Fibroblast of gingiva (primary cell): ENCODE measurements at regions not wholly inside any gene's neighbourhood (a gene's known extent, or its start where the extent isn't known, plus 50 kb on each side); places are given as distances from the start of the nearest gene placed in this dataset.
"Not testable (repeated sequence)": the region's sequence is repeated elsewhere in the genome, so short reads cannot be mapped to it uniquely, and the experiment has no call there.

Experiments
- DNase-seq: peaks from one replicate; pipeline ENCODE4 v3.0.0-alpha.2; 2011; ENCODE audit warnings: low read depth

- DNase-seq = no peak
These were observed 65.6 kb downstream of the IFI44 start for GRCh38 chr1:78715181-78715661.

GRCh38 chr1:78716186-78716585, 66.6 kb downstream of the IFI44 start:
- DNase-seq = peak; percentile 55

GRCh38 chr1:78718566-78718965, 68.9 kb downstream of the IFI44 start:
- no peak for DNase-seq

- DNase-seq = no peak
These were observed 71.5 kb downstream of the IFI44 start for GRCh38 chr1:78721136-78721535.

GRCh38 chr1:78722105-78722504, 72.5 kb downstream of the IFI44 start:
- DNase-seq = peak; percentile 12

- no peak for DNase-seq
These were observed 72.9 kb downstream of the IFI44 start for GRCh38 chr1:78722521-78722920.

- DNase-seq = peak; percentile 85
These were observed 73.3 kb downstream of the IFI44 start for GRCh38 chr1:78722947-78723346.

- DNase-seq = peak; percentile 27
These were observed 77.1 kb downstream of the IFI44 start for GRCh38 chr1:78726686-78727085.

- DNase-seq = no peak
These were observed 78.7 kb downstream of the IFI44 start for GRCh38 chr1:78728359-78728758.

GRCh38 chr1:78730054-78730453, 80.4 kb downstream of the IFI44 start:
- no peak for DNase-seq

GRCh38 chr1:78731674-78732073, 82.0 kb downstream of the IFI44 start:
- no peak for DNase-seq

- no peak for DNase-seq
These were observed 87.6 kb downstream of the IFI44 start for GRCh38 chr1:78737241-78737640.

- peak; percentile 35 for DNase-seq
These were observed 94.0 kb downstream of the IFI44 start for GRCh38 chr1:78743626-78744025.

- DNase-seq = no peak
These were observed 95.5 kb downstream of the IFI44 start for GRCh38 chr1:78745111-78745510.

GRCh38 chr1:78753679-78754078, 104.0 kb downstream of the IFI44 start:
- DNase-seq = not testable (repeated sequence)

GRCh38 chr1:78755986-78756385, 106.4 kb downstream of the IFI44 start:
- no peak for DNase-seq

- peak; percentile 84 for DNase-seq
These were observed 108.9 kb downstream of the IFI44 start for GRCh38 chr1:78758506-78758905.

GRCh38 chr1:78759881-78760280, 110.2 kb downstream of the IFI44 start:
- no peak for DNase-seq

GRCh38 chr1:78760858-78761257, 111.2 kb downstream of the IFI44 start:
- DNase-seq = no peak

GRCh38 chr1:78762113-78762512, 112.5 kb downstream of the IFI44 start:
- DNase-seq = no peak

- no peak for DNase-seq
These were observed 115.9 kb downstream of the IFI44 start for GRCh38 chr1:78765489-78765888.

GRCh38 chr1:78779831-78780230, 130.2 kb downstream of the IFI44 start:
- peak; percentile 65 for DNase-seq

- DNase-seq = no peak
These were observed 137.9 kb downstream of the IFI44 start for GRCh38 chr1:78787544-78787943.

GRCh38 chr1:78790174-78790573, 140.5 kb downstream of the IFI44 start:
- DNase-seq = peak; percentile 3

GRCh38 chr1:78792756-78793155, 143.1 kb downstream of the IFI44 start:
- DNase-seq = no peak
